HG02571 (cell line): ENCODE measurements at regions not wholly inside any gene's neighbourhood (a gene's known extent, or its start where the extent isn't known, plus 50 kb on each side); places are given as distances from the start of the nearest gene placed in this dataset.
"Not testable (repeated sequence)": the region's sequence is repeated elsewhere in the genome, so short reads cannot be mapped to it uniquely, and the experiment has no call there.

Source experiments
- ATAC-seq: cut with Tn5 transposase; IDR thresholded peaks from one replicate; pipeline ENCODE4 v1.9.1; 2021; ENCODE audit warnings: mild to moderate bottlenecking, moderate library complexity; ENCODE audit not compliant: unreplicated experiment

- no peak for ATAC-seq
Observed at GRCh38 chr5:126004636-126005035, 418.6 kb upstream of the GRAMD2B start.

- ATAC-seq, result no peak
Observed at GRCh38 chr5:126007841-126008240, 415.4 kb upstream of the GRAMD2B start.

DNA sequence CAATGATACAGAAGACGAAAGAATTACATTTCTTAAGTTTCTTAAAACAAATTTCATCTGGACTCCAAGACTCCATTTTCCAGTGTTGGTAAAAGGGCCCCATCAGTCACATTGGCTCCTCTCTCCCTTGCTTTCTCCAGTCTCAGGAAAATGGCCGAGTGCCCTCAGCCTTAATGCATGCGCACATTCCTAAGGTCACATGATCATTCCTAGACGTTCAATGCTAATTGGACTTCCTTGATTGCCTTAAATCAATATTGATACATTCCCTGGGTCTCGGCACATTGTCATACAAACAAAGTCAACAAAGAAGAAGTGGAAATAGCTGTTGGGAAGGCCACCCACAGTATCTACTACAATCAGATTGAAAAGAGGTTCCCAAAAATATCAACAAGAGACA, 413.6 kb upstream of the GRAMD2B start:
- ATAC-seq, result no peak

- ATAC-seq, result not testable (repeated sequence)
Observed at GRCh38 chr5:126011526-126011925, 411.7 kb upstream of the GRAMD2B start.

DNA sequence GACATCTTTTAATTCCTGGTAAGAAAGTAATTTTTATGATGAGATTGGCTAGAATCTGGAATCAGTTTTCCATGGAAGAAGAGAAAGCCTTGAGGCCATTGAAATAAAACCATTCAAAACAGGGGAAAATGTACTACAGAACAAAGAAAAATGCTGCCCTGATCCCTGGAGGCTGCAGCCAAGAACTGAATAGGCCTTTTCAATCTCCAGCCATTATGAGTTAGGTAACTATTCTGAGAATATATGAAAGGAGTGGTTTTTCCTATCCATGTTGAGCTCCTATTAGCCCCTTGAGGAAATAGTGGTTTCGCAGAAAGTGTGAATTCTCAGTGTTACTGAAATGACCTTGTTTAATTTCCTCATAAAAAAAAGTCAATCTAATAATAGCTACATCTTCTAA, 408.5 kb upstream of the GRAMD2B start:
- no peak for ATAC-seq

DNA sequence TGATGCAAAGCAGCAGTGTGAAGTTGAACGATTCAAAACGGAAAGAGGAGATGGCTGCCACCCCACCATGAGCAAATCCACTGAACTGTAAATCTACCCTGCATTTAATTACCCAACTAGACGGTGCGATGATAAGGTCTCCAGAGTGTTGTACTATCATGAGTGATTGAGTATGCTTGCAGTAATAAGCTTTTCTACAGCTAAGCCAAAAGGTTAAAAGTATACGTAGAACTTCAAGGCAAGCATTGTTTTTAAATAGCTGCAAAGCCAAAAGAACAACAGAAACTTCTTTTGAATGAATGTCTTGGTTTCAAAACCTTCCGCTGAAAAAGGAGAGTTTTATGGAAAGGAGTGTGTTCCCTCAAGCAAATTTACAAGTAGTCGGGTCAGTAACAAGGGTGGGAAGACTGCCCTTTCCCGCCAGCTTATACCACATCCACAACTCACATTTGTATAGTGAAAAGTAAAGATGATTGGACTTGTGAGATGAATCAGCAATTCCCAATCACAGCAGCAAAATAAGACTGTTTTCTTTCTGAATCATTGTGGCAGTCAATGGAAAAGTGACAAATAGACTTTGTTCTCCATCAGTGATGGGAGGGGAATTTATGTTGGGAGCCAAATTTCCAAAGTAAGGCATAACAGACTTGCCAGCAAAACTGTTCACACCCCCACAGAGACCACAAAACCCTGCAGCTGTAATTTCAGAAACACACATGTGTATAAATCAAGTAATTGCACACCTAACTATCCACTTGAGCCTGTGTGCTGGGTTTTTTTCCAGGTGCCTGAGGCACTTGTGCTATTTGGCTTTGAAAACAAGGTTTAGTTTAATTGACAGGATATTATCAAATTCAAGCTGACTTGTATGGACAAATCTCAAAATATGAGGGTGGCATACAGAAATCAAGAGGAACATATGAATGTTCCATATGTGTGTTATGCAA, 407.7 kb upstream of the GRAMD2B start:
- ATAC-seq, result no peak

GRCh38 chr5:126016256-126016655, 407.0 kb upstream of the GRAMD2B start:
- no peak for ATAC-seq

GRCh38 chr5:126017096-126017495, 406.1 kb upstream of the GRAMD2B start:
- ATAC-seq, result no peak

- no peak for ATAC-seq
Observed at GRCh38 chr5:126020770-126021169, 402.4 kb upstream of the GRAMD2B start.

DNA sequence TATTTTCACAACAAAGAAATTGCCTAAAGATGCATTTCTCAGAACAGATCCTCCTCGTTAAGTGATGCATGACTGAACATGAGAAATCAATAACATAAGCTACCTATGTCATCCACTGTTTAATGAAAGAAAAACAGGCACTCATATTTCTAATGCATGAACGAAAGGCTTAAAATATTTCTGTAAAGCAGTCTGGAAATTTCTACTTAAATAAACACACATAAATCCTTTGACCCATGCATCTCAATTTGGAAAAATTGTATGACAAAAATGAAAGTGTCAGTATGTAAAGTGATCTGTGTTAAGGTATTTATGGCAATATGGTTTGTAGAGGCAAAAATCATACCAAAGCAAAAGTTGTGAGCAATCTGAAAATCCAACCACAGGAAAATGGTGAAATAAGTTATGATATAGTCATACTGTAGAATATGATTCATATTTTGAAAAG, 399.2 kb upstream of the GRAMD2B start:
- ATAC-seq, result no peak

- ATAC-seq, result no peak
Observed at GRCh38 chr5:126027149-126027548, 396.1 kb upstream of the GRAMD2B start.

DNA sequence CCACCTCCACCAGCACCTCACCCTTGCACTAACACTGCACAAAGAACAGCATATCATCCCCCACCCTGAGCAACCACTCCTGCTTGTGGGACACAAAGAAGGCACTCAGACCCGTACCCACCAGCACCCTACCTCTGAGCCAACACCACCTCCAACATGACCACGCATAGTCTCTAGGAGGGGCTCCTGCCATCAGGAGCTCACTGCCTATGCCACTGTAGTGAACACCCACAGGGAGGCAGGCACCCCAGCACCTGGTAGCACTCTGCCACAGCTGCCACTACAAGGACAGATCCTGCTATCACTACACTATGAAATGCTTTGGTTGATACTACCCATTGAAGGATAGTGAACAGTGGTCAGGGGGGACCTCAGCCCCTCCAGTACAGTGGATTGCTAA, 395.6 kb upstream of the GRAMD2B start:
- no peak for ATAC-seq

- ATAC-seq, result no peak
Observed at GRCh38 chr5:126028336-126028735, 394.9 kb upstream of the GRAMD2B start.

GRCh38 chr5:126029282-126029681, 393.9 kb upstream of the GRAMD2B start:
- not testable (repeated sequence) for ATAC-seq

- ATAC-seq, result no peak
Observed at GRCh38 chr5:126030698-126031097, 392.5 kb upstream of the GRAMD2B start.

GRCh38 chr5:126031989-126032716, 391.1 kb upstream of the GRAMD2B start:
- ATAC-seq, result no peak

DNA sequence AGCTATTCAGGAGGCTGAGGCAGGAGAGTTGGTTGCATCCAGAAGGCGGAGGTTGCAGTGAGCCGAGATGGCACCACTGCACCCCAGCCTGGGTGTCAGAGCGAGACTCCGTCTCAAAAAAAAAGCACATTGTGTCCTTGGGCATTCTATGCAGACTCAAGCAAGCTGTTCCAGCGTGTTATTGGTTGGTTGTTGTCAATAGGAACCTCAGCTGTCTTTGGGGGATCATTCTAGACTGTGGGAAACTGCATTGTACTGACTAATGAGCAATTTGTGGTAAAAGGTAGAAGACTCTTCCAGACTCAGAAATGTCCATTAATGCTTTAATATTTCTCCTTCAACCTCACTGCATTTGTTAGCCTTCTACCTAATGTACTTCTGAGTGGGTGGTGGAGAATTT, 379.5 kb upstream of the GRAMD2B start:
- no peak for ATAC-seq

GRCh38 chr5:126044111-126044668, 379.0 kb upstream of the GRAMD2B start:
- no peak for ATAC-seq

DNA sequence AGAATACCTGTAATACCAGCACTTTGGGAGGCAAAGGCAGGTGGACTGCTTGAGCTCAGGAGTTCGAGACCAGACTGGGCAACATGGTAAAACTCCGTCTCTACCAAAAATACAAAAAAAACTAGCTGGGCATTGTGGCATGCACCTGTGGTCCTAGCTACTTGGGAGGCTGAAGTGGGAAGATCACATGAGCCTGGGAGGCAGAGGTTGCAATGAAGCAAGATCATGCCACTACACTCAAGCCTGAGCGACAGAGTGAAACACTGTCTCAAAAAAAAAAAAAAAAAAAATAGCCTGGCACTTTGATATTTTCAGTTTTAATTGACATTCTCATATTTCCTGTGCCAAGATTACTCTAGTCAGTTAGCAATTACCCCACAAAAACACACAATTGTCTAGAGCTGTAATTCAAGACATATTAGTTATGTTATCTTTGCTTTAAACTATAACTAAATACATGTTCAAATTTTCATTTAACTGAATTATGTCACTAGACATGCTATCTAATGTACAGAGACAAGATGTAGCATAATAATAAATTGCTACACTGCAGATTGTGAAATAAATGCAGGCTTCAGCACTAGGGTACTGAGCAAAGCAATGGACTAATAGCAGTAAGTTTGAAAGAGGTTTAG, 378.2 kb upstream of the GRAMD2B start:
- no peak for ATAC-seq

DNA sequence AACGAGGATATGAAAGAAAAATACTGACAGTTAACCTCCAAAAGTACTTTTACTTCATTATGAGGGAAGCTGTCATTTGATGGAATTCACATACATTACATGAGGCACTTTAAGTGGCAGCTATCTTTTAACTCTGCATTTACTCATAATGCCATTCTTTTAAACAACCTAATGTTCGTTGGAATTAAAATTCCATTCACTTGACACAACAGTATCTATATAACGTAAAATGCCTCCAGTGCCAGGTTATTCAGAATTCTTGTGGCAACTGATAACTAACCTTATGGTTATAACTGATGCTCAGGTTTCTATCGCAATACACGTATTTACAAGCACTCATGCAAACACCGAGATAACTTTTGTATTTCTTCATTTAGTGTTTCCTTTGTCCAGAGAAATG, 376.9 kb upstream of the GRAMD2B start:
- ATAC-seq, result no peak
